Renal pelvis (tissue), 1 donor: ENCODE measurements at regions not wholly inside any gene's neighbourhood (a gene's known extent, or its start where the extent isn't known, plus 50 kb on each side); places are given as distances from the start of the nearest gene placed in this dataset.
"Not testable (repeated sequence)": the region's sequence is repeated elsewhere in the genome, so short reads cannot be mapped to it uniquely, and the experiment has no call there.

Experiments used
- DNase-seq: peaks from one replicate; pipeline ENCODE4 v3.0.0-alpha.2; 2013

DNA sequence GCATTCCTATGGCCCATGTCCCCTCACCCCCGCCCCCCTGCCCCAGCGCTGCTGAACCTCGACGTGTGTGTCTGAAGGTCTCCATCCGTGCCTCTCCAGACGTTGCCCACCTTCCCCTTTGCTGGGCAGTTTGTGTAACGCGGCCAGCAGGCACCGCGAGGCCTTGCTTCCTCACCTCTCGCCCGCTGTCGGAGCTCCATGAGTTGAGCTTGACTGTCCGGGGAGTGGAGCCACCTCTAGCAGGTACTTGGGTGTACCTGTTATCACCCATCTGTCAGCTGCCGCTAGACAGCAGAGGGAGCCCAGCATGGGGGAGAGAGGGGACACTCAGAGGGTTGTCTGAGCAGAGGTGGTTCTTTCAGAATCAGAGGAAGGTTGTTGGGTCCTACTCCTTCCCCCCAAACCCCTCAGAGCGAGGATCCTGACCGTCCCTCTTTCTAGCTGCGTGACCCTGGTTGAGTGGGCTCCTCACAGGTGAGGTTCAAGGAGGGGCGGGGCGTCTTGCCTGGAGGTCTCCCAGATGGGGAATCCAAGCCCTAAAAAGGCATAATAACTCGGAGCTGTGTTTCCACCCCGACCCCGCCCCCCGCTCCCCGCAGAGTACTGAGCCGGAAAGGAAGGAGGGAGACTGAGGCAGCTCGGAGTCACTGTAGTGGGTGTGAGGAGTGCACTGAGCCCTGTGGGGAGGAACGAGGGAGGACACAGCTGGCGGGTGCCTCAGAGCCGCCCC, 184.7 kb downstream of the C9orf50 start:
- DNase-seq: no peak

DNA sequence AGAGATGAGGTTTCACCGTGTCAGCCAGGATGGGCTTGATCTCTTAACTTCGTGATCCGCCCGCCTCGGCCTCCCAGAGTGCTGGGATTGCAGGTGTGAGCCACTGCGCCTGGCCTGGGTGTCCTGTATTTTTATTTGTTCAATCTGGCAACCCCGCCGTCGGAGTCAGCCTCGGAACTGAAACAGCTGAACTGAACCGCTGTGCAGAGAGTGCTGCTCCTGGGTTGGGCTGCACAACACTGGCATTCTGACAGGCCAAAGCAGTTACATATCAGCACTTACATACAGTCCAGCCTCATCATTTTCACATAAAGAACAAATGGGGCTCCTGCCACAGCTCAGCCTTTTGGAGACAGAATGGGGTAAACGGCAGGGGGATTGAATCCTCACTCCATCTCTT, 185.6 kb downstream of the C9orf50 start:
- DNase-seq: no peak

DNA sequence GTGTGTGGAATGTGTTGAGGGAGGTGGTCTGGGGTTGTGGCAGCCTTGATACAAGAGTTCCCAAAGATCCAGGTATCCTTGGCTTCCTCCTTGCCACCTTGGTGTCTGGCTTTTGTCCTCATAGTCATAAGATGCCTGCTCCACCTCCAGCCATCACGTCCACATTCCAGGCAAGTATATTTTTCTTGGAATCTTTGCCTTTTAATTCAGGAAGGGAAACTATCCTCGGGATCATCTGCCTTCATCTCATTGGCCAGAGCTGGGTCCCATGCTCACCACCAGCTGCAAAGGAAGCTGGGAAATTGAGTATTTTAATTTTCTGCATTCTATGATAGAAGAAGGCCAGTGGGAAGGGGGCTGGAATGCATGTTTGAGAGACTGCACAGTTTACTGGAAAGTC, 186.7 kb downstream of the C9orf50 start:
- DNase-seq: no peak

DNA sequence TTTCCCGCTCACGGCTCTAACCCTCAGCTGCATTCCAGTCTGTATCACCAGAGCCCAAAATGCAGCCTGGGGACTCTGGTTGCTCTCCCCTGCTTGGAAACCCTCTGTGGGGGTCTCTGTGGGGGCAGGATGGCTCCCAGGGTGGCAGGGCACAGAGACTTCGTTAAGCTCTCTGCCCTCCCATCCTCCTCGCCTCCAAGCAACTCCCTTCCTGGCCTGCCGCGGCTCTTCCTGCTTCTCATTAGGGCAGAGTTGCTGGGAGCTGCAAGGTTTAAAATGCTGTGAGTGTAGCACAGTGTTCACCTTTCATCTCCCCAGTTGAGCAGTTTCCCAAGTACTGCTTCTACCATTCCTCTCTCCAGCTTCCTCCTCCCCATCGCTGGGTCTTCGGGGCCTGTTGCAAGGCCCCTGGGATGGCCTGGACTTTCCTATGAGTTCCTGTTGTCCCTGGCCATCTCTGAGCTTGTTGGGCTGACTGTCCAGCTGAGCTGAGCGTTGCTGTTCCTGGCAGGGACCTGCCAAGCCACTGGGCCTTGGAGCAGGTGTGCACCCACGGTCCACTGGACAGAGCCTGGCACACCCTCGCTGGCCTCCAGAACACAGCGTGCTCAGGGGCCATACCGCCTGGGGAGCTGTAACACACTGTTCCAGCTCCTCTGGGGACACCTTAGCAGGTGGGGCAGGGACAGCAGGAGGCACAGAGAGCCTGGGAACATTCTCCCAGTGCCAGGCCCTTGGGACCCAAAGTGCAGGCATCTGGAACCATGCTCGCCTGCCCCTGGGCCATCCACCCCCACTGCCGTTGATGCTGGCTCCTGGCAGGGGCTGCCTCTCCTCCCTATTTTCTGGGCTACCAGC, 188.4 kb downstream of the C9orf50 start:
- peak; percentile 61 for DNase-seq

DNA sequence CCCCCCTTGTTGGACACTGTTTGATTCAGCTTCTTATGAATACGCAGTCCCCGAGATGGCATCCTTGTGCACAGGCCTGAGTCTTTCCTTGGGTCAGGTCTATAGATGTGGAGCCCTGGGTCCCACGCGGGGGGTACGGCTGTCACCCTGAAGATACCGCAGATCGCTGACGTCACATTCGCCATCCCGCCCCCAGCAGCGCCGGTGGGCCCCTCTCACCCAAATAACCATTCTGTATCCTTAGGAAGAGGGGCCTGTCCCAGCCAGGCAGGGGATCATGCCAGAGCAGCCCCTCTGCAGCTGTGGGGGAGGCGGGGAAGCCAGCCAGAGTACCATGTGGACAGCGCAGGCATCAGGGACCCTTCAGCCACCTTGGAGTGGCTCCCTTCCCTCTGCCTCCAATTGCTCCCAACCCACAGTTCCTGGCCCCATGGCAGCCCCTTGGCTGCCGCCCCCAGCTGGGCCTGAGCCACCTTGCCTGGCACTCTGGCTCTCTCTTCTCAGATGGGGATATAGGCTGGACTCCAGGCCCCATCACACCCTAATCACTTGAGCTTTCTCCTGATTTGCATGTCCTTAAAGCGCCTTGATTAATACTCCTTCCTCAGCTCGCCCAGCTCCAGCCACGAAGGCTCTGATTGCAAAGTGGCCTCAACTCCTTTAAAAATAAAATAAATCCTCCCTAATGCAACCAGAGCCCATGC, 189.8 kb downstream of the C9orf50 start:
- no peak for DNase-seq

DNA sequence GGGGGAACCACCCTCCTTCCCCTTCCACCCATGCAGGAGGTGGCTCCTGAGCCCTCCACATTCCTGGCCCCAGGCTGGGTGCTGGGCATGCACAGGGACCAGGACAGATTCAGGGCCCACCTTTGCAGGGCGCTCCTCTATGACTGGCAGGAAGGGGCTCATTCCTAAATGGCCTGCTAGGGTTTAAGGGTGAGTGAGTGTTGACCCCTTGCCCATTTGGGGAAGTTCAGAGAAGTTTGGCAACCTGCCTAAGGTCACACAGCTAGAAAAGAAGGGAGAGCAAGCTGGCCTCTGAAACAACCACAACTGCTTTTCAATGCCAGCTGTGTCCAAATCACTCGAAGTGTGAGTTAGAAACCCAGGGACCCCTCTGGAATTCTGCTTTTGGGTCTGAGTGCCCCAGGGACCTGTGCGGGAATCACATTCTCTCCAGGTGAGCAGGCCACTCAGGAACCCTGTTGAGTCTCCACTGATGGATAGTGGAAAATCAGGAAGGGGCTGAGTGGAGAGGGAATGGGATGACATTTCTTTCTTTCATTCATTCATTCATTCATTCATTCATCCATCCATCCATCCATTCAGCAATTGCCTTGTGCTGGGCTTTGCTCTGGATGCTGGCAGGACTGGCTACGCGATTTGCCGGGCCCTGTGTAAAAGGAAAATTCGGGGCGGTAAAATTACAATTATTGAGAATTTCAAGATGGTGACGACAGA, 191.9 kb downstream of the C9orf50 start:
- DNase-seq: no peak

DNA sequence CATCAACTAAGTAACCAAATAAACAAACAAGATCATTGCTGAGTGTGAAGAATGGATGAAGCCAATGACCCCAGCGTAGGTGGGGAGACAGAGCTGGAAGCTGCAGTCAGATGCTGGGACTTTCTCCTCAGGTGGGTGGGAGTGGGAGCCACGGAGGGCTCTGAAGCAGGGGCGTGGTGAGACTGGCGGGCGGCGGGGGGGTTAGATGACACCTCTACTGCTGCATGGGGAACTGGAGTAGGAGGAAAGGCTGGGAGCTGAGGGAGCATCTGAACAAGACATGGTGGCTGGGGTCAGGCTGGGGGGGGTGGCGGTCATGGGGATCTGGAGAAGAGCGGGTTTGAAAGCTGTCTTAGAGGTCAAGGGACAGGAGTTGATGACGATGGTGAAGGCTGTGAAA, 193.8 kb downstream of the C9orf50 start:
- DNase-seq: no peak

DNA sequence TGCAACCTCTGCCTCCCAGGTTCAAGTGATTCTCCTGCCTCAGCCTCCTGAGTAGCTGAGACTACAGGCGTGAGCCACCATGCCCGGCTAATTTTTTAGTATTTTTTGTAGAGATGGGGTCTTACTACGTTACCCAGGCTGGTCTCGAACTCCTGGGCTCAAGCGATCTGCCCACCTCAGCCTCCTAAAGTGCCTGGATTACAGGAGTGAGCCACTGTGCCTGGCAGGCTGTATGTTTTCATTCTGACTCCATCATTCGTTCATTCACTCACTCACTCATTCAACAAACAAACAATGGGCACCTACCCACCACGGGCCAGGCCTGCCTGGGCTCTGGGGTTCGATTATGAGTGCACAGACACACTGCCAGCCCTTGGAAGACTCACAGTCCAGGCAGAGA, 197.1 kb downstream of the C9orf50 start:
- DNase-seq: not testable (repeated sequence)

DNA sequence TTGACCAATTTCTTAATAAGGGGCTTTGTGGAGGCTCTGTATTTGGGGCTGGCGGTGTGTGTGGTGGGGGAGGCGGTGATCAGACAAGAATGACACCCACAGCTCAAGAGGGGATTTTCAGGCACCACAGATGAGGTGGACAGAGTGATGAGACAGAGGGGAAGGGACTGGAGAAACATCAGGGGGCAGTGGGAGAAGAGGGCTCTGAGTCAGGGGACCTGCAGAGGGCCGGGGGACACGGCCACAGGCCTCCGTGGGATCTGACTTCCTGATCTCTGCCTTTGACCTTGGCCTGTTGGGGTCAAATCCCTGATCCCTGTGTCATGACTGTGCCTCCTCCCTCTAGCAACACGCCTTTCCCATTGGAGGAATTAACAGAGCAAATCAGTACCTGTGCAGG, 197.7 kb downstream of the C9orf50 start:
- DNase-seq: no peak

DNA sequence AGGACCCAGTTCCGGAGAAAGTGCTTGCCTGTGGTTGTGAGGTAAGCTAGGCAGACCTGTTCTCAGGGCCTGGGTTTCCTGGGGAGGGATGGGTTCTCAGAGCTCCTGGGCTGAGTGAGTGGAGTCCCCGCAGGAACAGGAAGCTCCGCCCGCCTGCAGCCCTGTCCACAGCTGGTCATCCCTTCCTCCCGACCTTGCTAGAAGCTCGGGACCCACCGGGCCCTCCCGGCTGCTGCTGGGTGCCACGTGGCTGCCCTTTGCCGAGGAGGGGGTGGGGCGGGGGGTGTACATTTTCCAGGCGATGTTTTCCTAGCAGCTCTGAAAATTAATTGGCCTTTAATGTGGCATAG, 198.1 kb downstream of the C9orf50 start:
- no peak for DNase-seq

DNA sequence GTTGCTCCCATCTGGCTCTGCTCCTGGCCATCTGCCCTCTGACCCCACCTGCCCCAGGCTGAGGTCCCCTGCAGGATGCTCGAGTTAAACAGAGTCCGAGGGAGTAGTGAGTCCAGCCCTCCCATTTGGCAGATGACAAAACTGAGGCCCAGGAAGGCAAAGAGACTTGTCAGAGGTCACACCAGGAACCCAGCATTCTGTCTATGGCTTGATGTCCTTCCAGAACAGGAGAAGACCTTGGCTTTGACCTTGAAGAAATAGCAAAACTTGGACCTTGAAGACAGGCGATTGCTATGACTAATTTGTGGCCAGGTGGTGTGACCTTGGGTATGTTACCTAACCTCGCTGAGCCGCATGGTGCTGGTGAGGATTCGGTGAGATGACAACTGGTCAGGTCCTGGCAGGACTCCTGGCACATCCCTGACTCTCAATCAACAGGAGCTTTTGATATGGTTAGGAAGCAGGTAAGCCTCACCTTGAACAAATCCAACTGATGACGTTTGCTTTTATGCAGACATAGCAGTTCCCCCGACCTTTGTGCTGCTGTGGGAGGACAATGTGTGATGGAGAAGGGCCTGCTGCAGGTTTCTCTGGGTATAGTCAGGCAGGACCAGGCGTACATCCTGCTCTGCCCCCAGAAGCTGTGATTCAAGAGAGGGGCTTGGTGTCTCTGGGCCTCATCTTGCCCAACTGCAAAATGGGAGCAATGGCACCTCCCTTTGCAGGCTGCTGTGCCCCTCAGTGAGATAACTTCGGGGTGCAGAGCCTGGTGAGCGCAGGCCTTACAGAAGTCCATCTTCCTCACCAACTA, 198.7 kb downstream of the C9orf50 start:
- no peak for DNase-seq

DNA sequence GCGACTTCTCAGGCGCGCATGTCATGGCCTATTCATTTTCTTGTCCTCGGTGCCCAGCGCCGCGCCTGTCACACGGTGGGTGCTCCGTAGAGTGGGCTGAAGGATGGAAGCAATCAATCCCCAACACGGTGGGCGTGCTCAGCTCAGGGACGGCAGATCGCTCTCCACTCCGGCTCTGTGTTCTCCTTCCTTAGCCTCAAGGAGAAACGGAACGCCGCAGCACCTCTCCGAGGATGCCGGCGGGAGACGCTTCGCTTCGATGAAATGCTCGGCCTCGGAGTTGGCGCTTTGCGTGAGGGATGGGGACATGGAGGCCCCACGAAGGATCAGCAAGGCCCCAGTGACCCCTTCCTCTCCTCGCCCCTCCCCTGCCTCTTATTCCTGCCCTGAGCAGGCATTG, 199.5 kb downstream of the C9orf50 start:
- no peak for DNase-seq

DNA sequence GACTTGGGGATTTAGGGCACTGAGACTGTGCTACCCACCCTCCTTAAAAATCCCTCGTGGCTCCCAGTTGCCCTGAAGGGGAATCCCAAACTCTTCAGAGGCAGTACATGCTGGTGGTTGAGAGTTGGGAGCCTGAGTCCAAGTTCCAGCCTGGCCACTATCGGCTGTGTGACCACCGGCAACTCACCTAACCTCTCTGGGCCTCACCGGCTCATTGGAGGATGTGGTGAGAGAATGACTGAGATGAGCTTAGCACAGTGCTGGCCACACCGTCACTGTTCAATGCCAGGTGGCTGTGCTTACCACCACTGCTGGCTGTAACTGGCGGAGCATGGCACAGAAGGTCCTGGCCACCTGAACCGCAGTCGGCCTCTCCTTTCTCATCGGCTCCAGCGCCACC, 200.2 kb downstream of the C9orf50 start:
- DNase-seq: no peak

DNA sequence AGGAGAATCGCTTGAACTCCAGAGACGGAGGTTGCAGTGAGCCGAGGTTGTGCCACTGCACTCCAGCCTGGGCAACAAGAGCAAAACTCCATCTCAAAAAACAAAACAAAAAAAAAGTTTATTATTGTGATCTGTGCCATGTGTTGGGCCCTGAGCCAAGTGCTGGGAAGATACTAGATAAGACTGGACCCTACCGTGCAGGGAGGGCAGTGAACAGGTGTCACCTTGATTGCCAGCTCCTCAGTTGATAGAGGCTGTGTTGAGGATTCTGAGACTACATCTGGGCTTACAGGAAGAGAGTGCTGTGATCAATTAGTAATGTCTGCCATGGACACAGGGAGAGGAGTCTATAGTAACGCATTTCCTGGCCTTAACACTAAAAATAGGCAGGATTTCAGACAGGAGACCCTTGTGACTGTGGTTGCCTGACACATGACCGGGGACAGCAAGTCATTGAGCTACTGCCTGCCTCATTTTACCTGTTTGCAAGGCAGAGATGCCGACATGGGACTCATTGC, 201.5 kb downstream of the C9orf50 start:
- DNase-seq: no peak

DNA sequence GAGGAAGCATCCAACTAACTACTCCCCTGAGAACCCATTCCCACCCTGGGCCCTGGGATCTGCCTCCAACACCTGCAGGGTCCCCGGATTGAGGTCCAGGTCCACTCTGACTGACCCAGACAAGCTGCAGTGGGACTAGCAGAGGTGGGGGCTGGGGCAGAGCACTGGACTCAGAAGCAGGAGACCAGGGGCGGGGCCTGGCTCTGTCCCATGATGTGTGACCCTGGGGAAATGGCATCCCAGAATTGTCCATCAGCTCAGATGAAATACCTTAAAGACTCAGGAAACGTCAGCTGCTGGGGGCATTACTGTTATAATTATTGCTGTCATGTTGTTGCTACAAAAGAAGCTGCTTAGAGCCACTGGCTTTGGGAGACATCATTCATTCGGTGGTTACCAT, 202.4 kb downstream of the C9orf50 start:
- no peak for DNase-seq

DNA sequence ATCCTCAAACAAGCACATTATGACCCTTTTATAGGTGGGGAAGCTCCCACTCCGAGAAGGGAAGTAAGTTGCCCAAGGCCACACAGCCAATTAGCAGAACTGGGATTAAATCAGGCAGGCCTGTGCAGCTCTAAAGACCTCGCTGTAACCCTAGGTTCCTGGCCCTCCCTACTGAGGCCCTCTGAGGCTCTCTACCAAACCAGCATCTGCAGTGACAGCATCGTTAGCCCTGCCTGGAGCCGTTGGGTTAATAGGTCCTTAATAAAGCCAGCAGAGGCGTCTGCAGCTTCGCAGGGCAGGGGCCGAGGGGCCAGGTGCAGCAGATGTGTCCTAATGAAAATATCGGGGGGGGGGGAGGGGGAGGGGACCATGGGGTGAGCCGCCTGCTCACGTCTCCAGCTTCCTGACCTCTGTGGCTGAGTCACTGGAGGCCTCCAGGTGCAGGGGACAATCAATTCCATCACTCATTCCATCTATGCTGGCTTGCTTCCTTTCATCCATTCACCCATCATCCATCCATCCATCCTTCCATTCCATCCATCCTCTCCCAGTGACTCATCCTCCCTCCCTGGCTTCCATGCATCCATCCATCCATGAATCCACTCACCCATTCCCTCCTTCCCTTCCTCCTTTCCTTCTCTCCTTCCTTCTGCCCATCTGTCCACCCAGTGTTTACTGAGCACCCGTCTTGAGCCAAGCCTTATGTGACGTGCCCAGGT, 203.9 kb downstream of the C9orf50 start:
- no peak for DNase-seq

DNA sequence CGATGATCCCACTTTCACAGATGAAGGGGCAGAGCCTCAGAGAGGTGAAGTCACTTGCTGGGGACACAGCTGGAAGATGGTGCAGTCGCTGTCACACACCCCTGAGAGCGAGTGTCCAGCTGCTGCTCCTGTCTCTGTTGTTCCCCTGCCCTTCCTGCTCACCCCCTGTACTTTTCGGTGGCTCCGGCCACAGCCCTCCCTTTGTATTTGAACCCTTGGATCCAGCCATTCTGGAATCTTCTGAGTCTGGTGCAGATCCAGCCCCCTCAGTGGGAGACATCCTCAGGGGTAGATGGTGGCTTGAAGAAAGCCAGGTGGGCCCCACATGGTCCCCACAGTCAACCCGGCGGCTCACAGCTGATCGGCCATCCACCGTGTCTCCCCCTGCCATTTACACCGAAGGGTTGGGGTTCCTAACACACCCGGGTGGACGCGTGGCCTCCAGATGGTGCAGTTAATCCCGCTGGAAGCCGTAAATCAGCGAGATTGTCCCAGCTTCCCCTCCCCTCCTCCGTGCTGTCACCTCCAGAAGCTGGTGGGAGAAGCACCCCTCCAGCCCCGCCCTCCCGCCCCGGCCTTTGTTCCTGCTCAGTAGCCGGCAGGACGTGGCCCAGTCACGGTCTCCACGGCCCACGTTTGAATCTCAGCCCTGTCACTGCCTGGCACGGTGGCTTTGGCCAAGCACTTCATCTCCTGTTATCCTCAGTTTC, 204.8 kb downstream of the C9orf50 start:
- DNase-seq: peak; percentile 76

DNA sequence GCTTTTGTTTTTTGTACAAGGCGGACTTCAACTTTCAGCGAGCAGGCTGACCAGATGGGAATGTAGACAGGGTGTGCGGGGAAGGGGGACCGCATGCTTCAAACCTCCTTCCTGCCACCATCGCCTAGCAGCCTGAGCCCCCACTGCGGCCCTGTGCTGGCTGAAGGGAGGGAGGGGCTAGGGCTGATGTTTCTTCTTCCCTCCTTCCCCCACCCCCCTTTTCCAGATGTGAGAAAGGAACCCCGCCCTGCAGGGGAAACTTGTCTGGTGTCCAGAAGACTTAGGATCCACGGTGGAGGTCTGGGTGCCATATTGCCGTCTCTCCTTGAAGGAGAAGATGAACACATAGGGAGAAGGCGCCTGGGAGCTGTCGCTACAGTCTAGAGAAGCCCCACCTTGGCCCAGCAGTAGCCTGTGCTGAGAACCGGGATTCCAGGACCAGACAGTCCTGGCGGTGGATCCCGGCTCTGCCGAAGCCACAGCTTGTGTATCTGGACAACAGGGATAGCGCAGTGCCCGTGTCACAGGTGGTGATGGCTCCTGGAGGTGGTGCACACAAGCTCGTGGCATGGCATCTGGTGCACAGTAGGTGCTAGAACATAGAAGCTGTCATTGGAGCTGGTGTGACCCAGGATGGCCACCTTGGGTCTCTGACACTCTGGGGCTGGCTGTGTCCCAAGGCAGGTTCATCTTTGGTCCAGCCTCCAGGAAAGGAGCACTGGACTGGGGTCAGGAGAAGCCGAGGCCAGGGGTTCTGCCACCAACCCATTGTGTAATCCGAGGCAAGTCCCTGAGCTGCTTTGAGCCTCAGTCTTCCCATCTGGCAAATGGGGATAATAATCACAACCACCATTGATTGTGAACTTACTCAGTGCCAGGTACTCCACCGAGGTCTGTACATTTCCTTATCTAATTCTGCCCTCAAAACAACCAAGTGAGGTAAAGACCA, 205.6 kb downstream of the C9orf50 start:
- no peak for DNase-seq
